A673 (cell line): ENCODE measurements at regions not wholly inside any gene's neighbourhood (a gene's known extent, or its start where the extent isn't known, plus 50 kb on each side); places are given as distances from the start of the nearest gene placed in this dataset.

Experiments
- CTCF ChIP-seq: fragments of 300-800, 200-600 bp; sonication (generic); conservative IDR thresholded peaks from 2 replicates; pipeline ENCODE4 v1.5.1; 2017; ENCODE audit warnings: low read depth, mild to moderate bottlenecking, antibody characterized with exemption, low read length, moderate library complexity, mixed read lengths
- EZH2 ChIP-seq: fragments of 200-600 bp; sonication (generic); IDR thresholded peaks from 2 replicates; pipeline ENCODE4 v1.6.1; 2017; ENCODE audit warnings: borderline replicate concordance, low read depth, mild to moderate bottlenecking, mixed read lengths, antibody characterized with exemption, low read length; ENCODE audit not compliant: poor library complexity, severe bottlenecking

GRCh38 chr15:93420050-93420452, 331.0 kb upstream of the RGMA start:
- no peak for TF ChIP-seq EZH2
- TF ChIP-seq CTCF: no peak
